22Rv1 (cell line): ENCODE measurements at regions not wholly inside any gene's neighbourhood (a gene's known extent, or its start where the extent isn't known, plus 50 kb on each side); places are given as distances from the start of the nearest gene placed in this dataset.

Source experiments
- CTCF ChIP-seq: fragments of 450-650 bp; IDR thresholded peaks from 2 replicates; pipeline ENCODE4 v1.5.1; 2017; ENCODE audit warnings: mild to moderate bottlenecking
- ZFX ChIP-seq: fragments of 450-650 bp; IDR thresholded peaks from 2 replicates; pipeline ENCODE4 v1.6.1; 2017; ENCODE audit warnings: antibody characterized with exemption, borderline replicate concordance

- TF ChIP-seq ZFX (no peak), CTCF (no peak)
These were observed 250.8 kb downstream of the FOXD2 start for GRCh38 chr1:47688461-47689296.
